GM18870 (cell line): ENCODE measurements at regions not wholly inside any gene's neighbourhood (a gene's known extent, or its start where the extent isn't known, plus 50 kb on each side); places are given as distances from the start of the nearest gene placed in this dataset.

ENCODE experiments used
- ATAC-seq: cut with Tn5 transposase; IDR thresholded peaks from one replicate; pipeline ENCODE4 v1.9.1; 2021; ENCODE audit warnings: moderate library complexity; ENCODE audit not compliant: unreplicated experiment

DNA sequence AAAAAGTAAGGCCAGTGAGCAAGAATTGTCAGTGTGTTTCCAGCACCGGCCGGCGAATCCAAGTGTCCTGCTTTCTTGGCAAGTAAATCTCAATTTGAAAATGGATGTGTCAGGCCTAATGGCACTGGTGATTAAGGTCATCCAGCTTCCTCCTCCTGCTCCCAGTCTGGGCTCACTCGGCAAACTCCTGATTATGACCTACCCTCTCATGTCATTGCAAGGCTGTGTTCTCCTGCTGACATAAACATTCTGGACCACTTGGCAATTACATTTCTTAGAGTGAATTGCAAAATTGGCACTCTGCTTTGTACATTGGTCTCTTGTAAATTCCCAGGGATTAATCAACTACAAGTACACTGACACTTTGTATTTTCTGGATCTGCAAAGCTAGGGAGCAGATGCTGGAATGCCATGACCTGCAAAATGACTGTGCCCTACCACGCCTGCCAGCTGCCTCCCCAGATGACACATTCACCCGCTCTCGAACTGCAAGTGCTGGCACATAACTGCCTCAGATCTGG is 473.8 kb downstream of the KIF20B start:
- no peak for ATAC-seq

DNA sequence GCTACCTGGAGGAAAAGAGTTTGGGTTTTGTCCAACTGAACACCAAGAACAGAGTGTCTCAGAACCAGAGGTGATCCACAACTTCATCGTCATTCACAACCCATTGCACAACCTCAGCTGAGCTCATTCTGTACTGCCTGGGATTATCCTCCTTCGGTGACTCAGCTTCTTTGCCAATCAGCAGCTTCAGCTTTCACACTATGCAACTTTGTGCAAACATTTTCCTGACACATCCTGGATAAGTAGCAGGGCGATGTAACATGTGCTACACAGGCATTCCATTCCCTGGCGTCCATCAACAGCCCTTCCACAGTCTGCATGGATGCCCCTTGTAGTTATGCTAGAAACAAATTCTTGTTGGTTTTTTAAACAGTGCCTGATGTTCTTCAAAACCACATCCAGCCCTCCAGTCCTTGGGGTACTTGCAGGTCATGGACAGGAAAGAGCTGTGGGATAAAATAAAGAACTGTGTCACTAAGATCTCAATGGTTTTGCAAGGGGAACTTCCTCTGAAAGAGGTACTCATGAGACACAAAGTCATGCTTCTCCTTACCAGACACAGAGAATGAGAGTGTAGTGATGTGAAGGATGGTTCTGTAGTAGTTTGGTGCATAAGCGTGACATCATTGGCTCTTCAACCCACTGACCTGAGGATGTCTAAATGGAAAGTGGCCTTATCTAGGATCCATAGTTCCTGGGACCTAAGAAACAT is 478.5 kb downstream of the KIF20B start:
- ATAC-seq: no peak

DNA sequence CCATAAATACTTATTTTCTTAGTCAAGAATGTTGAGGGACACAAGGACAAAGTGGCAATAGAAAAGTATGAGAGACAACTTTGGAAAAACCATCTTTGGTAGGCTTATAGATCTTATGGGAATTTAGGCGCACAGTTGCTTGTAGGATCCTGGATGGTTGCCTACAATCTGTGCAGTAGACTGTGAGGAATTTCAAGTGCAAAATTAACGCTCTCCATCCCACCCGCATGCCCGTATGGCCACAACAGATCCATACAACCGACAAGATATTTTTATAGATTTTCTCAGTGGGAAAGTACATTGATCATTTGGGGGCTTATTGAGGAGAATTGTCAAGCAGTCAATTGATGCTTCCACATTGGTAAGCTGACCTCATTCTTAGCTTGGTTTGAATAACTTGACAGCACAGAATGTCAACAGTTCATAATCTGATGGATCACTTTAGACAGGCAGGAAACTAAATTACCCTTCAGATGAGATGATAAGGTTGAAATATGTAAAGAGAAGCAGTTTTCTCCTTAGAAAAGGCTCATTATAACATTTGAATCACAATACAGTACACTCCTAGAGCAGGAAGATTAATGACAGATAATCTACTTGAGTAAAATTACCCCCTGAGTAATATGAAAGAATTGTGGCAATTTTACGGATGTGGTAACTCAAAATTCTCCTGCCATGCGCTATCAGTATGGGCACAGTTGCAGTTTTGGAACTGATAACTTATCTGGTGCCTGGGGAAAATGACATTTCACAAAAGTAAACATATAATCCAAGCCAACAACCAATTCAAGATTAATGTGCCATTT is 479.7 kb downstream of the KIF20B start:
- ATAC-seq: no peak

DNA sequence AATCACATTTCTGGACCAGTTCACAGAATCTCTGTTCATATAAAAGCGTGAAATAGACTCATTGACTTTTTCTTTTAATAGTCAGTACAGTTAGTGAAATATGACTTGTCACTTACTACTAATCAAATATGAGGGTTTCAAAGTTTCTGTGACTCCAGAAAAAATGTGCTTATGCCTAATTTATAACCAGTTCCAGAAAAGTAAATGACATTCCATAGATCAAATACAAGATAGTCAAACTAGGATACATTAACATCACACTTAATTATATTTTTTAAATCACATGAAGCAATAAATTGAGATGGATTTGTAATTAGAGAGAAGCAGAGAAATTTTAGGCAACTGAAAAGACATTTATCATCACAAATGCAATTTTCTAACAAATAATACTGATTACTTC is 491.4 kb downstream of the KIF20B start:
- no peak for ATAC-seq

DNA sequence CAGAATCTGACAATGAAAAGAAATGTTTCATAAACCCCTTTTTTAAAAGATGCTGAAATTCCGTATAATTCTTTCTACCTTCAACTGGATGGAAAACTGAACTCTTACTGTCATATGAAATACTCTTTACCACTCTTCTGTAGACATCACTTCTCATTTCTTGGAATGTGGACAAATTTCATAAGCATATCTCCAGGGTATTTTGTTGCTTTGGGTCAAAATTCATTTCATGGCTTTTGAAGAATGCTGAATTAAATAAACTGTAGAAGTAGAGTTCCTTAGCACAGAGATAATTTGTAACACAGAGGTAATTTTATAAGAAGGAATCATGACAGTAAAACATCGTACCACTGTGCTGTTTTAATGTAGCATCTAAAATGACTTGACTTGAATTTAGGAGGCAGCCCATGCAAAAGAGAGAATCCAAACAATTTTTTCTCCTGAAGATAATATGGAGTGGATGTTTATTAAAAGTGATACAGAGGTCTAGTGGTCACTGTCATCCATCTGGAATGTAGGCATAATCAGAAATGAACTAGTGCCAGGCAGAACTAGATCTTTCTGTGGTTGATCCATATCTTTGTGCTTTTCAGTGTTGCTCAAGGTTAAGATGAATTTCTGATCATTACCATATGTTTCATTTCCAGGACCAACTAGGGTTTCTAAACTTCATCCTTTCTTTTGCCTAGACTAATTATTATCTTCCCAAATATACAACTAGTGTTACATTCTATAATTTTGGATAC is 492.0 kb downstream of the KIF20B start:
- no peak for ATAC-seq

DNA sequence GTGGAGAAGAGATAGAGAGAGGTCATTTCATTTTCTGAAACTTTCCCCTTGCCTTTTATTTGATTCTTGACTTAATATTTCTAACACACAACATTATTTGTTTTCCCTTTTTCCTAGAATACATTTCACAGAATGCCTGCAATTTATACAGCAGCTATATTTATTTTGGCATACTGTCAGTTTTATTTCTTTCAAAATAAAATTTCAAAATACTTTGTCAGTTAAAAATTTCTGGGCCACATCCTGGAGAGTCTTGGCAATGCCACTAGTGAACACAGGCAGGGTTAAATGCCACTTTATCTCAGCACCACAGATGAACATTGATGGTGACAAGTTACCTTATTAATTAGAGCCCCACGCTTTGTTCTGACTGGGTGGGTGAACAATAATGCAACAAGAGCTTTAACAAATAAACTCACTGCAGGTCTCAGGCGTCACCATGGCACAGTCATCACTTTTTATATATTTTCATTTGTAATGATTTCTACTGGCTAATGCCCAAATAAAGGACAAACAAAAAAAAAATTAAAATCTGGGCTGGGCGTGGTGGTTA is 494.0 kb downstream of the KIF20B start:
- ATAC-seq: no peak

DNA sequence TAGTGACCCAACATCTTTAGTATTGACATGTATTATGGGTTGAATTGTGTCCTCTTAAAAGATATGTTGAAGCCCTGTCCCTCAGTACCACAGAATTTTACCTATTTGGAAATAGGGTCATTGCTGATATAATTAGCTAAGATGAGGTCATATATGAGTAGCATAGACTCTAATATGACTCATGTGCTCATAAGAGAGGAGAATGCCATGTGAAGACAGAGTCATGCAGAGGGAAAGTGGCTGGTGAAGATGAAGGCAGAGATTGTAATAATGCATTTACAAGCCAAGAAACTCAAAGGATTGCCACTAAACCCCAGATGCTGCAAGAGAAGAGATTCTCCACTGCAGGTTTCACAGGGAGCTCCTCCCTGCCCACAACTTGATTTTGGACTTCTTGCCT is 496.4 kb downstream of the KIF20B start:
- no peak for ATAC-seq

DNA sequence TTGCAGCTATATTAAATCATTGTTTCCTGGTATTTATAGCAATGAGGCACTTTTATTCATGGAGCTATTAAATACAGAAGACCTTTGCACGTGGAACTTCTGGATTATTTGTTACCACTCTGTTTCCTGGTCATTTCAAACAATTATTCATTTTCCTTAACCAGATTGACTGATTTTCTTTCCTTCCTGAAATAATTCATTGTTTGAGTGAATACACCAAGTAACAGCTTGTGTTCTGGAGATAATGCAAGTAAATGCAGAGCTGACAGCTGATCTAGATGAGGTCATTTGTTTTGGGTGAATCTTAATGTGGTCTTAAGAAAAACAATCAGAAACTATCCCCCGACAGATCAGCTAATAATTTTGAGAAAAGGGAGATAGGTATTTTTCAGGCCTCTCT is 497.7 kb downstream of the KIF20B start:
- ATAC-seq: no peak

DNA sequence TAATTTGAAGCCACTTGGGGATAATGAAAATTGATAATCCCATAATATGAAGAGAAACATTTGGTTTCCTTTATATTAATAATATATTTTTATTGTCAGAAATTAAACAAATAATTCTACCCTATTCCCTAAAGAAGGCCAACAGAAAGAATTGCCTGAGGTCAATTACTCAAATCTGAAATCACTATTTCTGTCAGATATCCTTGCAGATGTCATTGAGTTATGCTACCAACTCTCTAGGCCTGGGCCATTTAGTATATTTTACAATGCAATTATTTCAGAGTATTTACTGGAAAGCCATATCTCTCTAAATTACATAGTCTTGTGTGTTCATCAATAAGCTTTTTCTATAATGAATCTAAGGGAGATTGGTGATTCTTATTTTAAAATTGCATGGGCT is 498.1 kb downstream of the KIF20B start:
- no peak for ATAC-seq

DNA sequence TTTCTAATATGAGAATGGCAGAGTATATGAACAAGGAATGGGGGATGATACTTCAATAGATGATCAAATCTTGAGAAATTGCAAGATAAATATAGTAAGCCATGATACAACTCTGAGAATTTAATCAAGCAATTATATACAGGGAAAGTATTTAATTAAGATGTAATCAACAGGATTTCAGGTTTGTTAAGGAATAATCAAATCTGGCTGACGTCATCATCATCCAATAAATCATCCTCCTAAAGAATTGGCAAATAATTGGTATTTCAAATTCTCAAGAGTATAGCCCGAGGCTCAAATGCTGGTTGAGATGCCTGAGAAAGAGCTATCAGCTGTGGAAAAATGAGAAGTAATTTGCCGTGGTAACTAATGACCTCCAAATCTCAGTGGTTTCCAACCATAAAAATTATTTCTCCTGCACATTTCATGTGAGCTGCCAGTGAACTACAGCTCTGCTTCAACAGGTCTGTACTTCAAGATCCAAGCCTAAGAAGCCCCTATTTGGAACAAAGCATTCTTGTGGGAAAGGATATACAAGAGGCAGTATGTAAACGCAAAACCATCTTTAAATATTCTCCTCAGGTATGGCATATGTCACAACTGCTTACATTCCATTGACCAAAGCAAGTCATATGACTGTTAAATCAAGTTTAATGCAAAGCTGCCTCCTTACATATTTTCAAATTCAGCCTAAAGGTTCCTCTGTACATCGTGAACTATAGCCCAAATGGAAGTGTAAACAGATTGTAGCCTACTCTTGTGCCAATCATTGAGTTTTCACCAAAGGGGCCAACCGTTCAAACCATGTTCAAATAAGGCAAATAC is 503.0 kb downstream of the KIF20B start:
- ATAC-seq: no peak

DNA sequence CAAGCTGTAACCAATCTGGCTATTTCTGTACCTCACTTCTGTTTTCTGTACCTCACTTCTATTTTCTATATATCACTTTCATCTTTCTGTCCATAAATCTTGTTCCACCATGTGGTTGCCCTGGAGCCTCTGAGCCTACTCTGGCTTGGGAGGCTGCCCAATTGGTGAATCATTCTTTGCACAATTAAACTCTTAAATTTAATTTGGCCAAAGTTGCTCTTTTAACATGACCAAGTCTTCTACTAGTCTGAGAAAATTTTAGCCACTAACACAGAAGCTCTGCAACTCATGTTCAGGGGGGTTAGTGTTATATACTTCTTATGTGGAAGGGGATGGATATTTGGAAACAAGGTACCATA is 503.5 kb downstream of the KIF20B start:
- ATAC-seq: no peak

DNA sequence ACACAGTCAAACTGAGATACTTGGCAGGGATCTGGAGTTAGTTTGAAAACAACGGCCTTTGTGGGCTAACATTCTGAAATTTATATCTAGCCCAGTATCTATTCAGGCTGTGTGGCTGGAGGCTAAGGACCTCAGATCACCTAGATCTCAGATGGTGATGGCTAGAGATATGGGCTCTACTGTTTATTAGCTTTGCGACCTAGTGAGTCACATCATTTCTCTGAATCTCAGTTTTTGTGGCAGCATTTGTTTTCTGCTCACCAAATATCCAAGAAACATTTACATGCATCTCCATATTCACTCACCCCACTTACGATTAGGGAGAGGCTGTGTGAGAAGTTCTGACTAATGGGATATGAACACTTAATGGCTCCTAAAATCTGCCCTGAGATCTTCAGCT is 503.9 kb downstream of the KIF20B start:
- no peak for ATAC-seq

DNA sequence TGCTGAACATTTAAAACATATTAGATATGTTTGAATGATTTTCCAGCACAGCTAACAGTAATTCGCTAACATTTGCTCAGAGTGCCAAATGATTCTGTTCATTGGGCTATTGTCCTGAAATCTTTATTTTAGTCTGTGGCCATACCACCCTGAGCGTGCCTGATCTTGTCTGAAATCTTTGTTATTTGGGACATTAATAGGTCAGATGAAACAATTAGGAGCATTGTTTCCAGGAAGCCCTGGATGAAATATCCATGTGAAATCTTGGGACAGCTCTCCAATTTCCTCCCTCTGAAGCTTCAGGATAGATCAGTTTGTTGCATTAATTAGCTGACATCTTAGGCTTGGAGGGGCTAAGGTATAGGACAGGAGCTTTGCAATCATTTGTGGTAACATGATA is 512.0 kb downstream of the KIF20B start:
- no peak for ATAC-seq

DNA sequence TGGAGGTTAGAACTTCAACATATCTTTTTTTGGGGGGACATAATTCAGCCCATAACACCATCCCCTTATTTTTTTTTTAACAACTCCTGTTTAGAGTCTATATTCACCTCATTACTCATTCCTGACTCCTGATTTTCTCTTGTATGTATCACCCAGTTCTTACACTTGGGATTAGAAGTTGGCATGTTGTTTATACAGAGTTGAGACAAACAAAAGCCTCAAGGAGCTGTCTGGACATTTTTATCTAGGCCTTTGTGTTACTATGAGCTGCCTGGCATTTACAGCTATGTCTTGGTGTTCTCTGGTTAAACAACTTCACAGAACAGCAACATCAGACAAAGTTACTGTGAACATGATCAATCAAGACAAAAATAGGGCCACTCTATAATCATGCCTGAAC is 517.5 kb downstream of the KIF20B start:
- ATAC-seq: no peak

DNA sequence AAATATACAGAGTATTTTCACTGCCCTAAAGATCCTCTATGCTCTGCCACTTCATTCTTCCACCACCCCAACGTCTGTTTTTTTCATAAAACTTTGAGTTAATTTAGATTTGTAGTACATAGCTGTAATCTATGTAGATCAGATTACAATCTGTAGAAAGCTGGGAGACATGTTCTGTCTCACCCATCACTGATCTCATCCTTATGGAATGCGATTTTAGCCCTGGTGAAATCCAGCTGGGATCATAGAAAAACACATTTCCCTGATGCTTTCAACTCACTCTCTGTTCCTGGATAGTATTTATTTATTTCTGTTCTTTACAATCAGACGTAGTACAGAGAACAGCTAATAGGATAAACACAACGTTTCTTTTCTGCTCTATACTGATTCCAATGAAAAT is 521.0 kb downstream of the KIF20B start:
- no peak for ATAC-seq

DNA sequence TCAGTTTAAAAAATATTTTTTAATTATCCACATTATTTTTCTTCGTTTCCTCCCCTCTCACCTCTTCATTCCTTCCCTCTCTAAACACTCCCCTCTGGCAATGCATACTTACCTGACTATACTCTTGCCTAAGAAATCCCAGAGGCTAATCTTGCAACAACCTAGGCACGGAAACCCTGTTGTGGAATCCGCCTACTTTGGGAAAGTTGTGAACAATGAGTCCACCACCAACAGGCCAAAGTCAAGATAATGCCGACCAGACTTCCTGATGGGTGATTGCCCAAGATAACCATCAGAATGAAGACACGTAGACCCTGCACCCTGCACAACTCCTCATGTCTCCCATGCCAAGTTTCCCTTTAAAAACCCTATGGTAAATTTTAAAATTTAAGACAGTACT is 521.5 kb downstream of the KIF20B start:
- no peak for ATAC-seq

DNA sequence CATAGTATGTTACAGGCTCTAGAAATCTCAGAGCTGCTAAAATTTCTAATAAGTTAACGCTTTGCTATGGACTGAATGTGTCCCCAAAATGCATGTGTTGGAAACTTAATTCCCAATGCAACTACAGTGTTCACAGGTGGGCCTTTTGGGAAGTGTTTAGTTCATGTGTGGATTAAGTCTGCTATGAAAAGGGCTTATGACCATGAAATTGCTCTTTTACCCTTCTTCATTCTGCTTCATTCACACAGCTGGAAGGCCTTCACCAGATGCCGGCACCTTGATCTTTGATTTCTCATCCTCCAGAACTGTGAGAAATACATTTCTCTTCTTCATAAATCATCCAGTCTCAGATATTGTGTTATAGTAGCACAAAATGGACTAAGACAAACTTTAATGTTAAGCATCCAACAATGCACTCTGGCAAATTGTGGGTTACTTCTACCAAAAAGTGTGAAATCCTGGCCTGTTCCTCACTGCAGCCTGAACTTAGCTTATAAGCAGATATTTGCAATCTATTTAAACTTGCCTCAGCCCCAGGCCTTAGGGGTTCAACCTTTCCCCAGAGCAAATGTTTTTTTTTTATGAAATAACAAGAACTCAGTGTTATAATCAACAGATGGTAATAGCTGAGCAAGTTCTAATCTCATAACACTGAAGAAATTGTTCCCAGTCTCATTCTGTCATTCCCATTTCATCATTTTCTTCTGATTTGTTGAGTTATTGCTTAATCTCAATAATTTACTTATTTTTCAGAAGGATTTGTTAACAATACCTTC is 523.6 kb downstream of the KIF20B start:
- no peak for ATAC-seq

DNA sequence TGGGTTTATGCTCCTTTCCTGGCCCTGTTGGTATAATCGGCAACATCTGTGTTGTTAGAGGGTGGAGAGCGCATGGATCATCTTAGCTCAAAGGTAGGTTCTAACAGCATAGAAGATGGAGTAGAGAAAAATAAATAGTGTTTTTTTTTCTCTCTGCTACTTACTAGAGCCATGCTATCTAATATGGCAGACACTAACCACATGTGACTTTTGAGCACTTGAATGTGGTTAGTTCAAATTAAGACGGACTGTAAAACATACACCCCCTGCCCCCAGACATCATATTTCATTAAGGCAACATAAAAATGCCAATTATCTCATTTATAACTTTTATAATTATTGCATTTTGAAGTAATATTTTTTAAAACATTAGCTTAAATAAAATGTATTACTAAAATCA is 525.1 kb downstream of the KIF20B start:
- ATAC-seq: no peak

DNA sequence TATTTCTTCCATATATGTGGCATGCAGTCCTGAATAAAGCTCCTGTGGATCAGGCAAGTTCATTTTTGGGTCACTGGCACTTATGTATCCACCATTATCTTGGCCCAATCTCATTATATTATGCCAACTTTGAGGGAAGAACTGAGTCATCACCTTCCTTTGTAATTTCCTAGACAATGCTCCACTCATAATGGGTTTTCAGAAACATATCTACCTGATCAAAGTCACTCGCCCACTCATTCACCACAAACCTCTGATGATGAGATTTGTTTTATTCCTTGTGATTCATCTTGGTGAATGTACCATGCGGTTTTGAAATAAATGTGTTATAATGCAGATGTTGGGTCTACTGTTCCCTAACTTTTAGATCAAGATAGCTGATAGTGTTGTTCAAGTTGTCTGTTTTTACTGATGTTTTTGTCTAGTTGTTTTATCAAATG is 525.8 kb downstream of the KIF20B start:
- no peak for ATAC-seq

DNA sequence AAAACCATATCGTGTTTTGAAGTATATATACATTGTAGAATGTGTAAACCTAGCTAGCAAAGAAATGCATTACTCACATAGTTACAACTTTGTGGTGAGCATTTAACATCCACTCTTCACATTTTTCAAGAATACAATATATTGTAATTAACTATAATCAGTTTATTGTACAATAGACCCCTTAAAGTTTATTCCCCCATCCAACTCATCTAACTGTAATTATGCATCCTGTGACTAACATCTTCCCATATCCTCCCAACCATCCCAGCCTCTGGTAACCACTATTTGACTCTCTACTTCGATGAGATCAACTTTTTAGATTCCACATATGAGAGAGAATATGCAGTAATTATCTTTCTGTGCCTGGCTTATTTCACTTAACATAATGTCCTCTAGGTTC is 526.4 kb downstream of the KIF20B start:
- ATAC-seq: no peak
